WERI-Rb-1 (cell line): ENCODE measurements at regions not wholly inside any gene's neighbourhood (a gene's known extent, or its start where the extent isn't known, plus 50 kb on each side); places are given as distances from the start of the nearest gene placed in this dataset.

Experiments
- DNase-seq: peaks from one replicate; pipeline ENCODE4 v3.0.0-alpha.2; 2020
- H3K27ac ChIP-seq: fragments of 250-450 bp; sonication (Bioruptor Pico); 2 replicates; pipeline ENCODE4 v1.5.1; 2020; ENCODE audit warnings: mild to moderate bottlenecking, moderate library complexity
- H3K27me3 ChIP-seq: fragments of 250-450 bp; sonication (Bioruptor Pico); 2 replicates; pipeline ENCODE4 v1.5.1; 2021; ENCODE audit warnings: mild to moderate bottlenecking, low read depth, moderate library complexity; ENCODE audit not compliant: insufficient read depth, severe bottlenecking
- H3K36me3 ChIP-seq: fragments of 250-450 bp; sonication (Bioruptor Pico); 2 replicates; pipeline ENCODE4 v1.5.1; 2020; ENCODE audit warnings: mild to moderate bottlenecking, moderate library complexity
- H3K4me3 ChIP-seq: 2 replicates; pipeline ENCODE4 v1.5.1; 2011; ENCODE audit warnings: low read depth, mild to moderate bottlenecking, control low read depth, low read length
- H3K9me3 ChIP-seq: fragments of 250-450 bp; sonication (Bioruptor Pico); 2 replicates; pipeline ENCODE4 v1.5.1; 2021; ENCODE audit warnings: mild to moderate bottlenecking, moderate library complexity; ENCODE audit not compliant: severe bottlenecking
- TF ChIP-seq, protein P1 (sequence below): IDR thresholded peaks from 2 replicates; pipeline ENCODE4 v1.5.1; 2011; ENCODE audit warnings: low read depth, mild to moderate bottlenecking, control low read depth, inconsistent platforms, low read length

DNA sequence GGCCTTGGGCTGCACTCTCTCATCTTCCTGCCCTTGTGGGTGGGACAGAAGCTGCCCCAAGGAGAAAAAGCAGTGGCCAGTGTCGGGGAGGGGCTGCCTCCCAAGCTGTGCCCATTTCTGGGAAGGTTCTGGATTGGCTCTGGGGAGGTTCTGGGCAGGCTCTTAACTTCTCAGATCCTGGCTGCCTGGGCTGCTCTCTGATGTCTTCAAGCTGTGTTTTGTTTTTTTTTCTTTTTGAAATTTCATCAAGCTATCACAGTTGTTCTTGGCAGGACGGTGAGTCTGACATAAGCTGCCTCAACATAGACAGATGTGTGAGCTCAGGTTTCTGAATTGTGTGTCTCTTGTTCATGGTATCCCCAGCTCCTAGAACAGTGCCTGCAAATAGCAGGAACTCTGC lies 1032.0 kb downstream of the BRD1 start:
- no peaks in the 10 kb centered on the region for H3K9me3 ChIP-seq
- H3K27me3 ChIP-seq, result no peaks in the 10 kb centered on the region
- TF ChIP-seq, protein P1, sequence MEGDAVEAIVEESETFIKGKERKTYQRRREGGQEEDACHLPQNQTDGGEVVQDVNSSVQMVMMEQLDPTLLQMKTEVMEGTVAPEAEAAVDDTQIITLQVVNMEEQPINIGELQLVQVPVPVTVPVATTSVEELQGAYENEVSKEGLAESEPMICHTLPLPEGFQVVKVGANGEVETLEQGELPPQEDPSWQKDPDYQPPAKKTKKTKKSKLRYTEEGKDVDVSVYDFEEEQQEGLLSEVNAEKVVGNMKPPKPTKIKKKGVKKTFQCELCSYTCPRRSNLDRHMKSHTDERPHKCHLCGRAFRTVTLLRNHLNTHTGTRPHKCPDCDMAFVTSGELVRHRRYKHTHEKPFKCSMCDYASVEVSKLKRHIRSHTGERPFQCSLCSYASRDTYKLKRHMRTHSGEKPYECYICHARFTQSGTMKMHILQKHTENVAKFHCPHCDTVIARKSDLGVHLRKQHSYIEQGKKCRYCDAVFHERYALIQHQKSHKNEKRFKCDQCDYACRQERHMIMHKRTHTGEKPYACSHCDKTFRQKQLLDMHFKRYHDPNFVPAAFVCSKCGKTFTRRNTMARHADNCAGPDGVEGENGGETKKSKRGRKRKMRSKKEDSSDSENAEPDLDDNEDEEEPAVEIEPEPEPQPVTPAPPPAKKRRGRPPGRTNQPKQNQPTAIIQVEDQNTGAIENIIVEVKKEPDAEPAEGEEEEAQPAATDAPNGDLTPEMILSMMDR, result no peak
- H3K36me3 ChIP-seq, result no peaks in the 10 kb centered on the region
- no peak for DNase-seq
- no peak overlapping the region for H3K27ac ChIP-seq
- no peak overlapping the region for H3K4me3 ChIP-seq

DNA sequence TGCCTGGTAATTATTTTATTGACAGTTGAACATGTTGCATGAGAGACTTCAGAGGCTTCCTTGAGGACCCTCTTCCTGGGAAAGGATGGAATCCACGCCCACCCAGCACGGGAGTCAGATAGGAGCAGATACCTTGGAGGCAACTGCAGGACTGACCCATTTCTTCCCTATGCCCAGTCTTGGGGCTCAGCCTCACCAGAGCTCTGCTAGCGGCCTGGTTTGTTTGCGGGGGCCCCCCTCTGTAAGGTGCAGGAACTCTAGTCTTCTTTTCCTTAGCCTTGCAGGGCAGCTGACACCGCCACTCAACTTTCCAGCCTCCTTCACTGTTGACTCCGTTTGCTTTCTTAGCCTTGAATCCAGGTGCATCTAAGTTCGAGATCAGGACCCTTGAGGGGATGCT lies 1032.8 kb downstream of the BRD1 start:
- no peak for DNase-seq
- H3K9me3 ChIP-seq, result no peaks in the 10 kb centered on the region
- no peak overlapping the region for H3K27ac ChIP-seq
- no peaks in the 10 kb centered on the region for H3K27me3 ChIP-seq
- H3K36me3 ChIP-seq, result no peaks in the 10 kb centered on the region
- TF ChIP-seq, protein P1, result no peak
- no peak overlapping the region for H3K4me3 ChIP-seq

DNA sequence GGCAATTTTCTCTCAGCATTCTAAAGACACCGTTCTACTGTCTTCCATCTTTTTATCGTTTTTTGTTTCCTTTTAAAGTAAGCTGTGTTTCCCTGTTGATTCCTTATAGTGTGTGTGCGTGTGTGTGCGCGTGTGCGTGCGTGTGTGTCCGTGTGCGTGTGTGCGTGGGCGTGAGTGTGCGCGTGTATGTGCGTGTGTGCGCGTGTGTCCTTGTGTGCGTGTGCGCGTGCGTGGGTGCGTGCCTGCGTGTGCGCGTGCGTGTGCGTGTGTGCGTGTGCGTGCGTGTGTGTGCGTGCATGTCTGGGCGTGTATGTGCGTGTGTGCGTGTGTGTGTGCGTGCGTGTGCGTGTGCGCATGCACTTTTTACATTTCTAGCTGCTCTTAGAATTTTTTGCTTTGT lies 1033.7 kb downstream of the BRD1 start:
- no peaks in the 10 kb centered on the region for H3K36me3 ChIP-seq
- no peak for DNase-seq
- no peak overlapping the region for H3K27ac ChIP-seq
- TF ChIP-seq, protein P1, result no peak
- H3K9me3 ChIP-seq, result no peaks in the 10 kb centered on the region
- H3K4me3 ChIP-seq, result no peak overlapping the region
- no peaks in the 10 kb centered on the region for H3K27me3 ChIP-seq

DNA sequence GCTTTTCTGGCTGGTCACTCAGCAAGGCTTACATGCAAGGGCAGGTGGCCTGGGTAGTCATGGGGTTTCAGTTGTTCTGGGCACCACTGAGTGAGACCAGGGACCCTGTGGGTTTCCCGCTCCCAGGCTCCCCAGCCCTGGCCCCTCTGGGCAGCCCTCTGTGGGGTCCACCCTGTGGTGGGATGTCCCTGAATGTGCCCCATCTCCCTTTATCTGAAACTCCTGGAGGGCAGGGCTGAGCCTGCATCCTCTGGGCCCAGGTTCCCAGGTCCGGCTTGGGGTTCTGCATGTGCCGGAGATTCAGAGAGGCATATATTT lies 1041.0 kb downstream of the BRD1 start:
- TF ChIP-seq, protein P1, result no peak
- H3K27ac ChIP-seq, result no peak overlapping the region
- H3K27me3 ChIP-seq, result no peaks in the 10 kb centered on the region
- H3K9me3 ChIP-seq, result no peaks in the 10 kb centered on the region
- DNase-seq, result no peak
- H3K4me3 ChIP-seq, result no peak overlapping the region
- no peaks in the 10 kb centered on the region for H3K36me3 ChIP-seq

DNA sequence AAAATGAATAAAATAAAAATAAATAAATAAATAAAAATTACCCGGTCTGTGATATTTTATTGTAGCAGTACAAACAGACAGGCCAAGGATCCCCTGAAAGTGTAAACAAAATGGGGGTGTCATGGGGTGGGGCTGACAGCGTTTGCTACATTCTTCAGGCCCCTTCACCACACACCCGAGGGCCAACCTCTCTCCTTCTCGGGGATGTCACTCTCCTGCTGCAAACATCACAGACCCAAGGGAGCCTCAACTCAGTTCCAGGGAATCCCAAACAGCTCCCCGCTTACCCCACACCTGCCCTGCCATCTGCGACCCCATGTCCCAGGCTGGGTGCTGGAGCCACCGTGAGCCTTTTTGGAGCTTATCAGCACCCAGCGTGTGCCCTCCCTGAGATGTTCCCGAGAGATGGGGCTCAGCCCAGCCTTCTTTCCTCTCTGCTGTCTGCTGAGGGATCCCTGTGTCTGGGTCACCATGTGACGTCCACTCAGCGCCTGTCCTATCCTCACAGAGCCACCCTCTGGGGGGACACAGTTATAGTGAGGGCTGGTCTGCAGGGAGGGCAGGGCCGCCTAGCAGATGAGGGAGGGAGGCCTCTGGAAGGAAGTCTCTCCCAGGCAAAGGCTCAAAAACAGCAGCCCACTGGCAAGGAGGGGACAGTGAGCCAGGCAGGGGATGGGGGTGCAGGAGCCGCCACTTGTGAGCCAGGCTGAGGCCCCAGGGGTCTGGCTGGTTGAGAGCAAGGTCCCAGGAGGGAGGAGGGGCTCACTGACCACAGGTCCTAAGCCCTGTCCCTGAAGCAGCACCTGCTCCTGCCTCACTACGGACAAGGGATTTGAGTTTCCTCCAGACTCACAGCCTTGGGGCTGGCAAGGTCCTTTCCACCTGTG lies 1041.6 kb downstream of the BRD1 start:
- no peak for DNase-seq
- Histone ChIP-seq H3K27me3 (no peaks in the 10 kb centered on the region), H3K36me3 (no peaks in the 10 kb centered on the region), H3K4me3 (no peak overlapping the region), H3K9me3 (no peaks in the 10 kb centered on the region), H3K27ac (no peak overlapping the region)
- TF ChIP-seq, protein P1, result no peak
